GM12874 (cell line): ENCODE measurements at regions not wholly inside any gene's neighbourhood (a gene's known extent, or its start where the extent isn't known, plus 50 kb on each side); places are given as distances from the start of the nearest gene placed in this dataset.

Source experiments
- TF ChIP-seq, protein P1 (sequence below): IDR thresholded peaks from 2 replicates; pipeline ENCODE4 v1.5.1; 2011; ENCODE audit warnings: low read depth, mild to moderate bottlenecking, control low read depth, low read length, moderate library complexity; ENCODE audit not compliant: insufficient read depth

DNA sequence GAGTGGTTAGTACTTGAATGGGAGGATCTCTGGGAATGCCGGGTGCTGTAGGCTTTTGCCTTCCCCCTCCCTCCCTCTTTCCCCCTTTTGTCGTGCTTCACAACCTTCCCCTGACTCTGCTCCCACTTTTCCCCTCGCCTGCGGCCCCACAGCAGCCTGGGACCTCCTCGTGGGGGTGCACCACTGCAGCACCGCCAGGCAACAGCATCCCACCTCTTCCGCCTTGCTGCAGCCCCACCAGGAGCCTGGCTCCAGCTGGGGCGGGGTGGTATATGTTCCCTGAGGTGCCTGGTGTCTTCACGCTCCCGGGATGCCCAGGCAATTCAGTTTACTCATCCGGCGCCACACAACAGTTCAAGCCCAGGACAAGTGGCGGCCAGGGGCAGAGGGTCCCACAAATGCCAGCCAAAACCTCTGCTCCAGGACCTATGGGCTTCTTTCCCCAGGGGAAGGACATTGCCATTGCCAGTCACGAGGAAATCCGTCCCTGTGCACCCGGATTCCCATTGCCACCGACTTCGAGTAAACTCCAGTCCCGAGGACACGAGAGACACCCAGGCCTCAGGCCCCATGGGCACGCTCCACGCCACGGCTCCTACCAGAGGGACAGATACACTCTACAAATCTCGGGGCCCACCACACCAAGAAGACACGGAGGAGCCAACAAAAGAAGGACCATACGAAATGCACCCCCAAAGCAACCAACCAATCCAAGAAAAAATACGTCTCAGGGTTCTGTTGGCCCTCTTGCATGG, 181.7 kb downstream of the ALG10 start:
- TF ChIP-seq, protein P1, sequence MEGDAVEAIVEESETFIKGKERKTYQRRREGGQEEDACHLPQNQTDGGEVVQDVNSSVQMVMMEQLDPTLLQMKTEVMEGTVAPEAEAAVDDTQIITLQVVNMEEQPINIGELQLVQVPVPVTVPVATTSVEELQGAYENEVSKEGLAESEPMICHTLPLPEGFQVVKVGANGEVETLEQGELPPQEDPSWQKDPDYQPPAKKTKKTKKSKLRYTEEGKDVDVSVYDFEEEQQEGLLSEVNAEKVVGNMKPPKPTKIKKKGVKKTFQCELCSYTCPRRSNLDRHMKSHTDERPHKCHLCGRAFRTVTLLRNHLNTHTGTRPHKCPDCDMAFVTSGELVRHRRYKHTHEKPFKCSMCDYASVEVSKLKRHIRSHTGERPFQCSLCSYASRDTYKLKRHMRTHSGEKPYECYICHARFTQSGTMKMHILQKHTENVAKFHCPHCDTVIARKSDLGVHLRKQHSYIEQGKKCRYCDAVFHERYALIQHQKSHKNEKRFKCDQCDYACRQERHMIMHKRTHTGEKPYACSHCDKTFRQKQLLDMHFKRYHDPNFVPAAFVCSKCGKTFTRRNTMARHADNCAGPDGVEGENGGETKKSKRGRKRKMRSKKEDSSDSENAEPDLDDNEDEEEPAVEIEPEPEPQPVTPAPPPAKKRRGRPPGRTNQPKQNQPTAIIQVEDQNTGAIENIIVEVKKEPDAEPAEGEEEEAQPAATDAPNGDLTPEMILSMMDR, result no peak

DNA sequence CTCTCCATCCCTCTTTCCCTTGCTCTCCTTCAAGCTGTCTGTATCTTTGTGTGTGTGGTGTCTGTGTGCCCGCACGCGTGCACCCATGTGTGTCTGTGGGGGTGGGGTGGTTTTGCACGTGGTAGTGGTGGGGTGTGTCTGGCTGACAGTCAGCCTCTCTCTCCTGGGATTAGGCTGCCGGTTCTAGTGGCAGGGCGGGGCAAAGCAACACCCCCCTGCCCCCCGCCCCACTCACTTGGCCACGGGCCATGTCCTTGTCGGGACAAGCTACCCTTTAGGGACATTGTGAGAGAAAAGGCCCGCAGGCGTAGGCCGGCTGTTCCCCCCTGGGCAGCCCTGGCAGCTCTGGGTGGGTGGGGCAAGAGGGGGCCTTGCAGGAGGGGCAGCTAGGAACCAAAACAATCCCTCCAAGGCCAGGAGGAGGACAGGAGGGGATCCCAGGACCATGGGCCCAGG, 182.6 kb downstream of the ALG10 start:
- TF ChIP-seq, protein P1, result no peak

DNA sequence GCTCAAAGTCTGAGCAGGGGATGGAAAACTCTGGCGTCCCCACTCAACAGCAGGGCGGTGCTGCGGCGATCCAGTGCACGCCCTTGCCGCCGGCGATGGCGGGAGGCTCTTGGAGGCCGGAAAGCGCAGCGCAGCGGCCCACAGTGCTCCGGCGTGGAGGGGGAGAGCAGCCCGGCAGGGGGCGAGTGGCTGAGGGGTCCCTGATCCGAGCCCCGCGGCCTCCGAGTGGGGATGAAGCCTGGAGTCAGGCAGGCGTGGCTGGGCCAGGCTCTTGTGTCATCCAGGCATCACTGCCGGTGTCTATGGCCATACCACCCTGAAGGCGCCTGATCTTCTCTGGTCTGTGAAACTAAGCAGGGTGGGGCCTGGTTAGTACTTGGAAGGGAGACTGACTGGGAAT, 183.1 kb downstream of the ALG10 start:
- TF ChIP-seq, protein P1, result no peak

DNA sequence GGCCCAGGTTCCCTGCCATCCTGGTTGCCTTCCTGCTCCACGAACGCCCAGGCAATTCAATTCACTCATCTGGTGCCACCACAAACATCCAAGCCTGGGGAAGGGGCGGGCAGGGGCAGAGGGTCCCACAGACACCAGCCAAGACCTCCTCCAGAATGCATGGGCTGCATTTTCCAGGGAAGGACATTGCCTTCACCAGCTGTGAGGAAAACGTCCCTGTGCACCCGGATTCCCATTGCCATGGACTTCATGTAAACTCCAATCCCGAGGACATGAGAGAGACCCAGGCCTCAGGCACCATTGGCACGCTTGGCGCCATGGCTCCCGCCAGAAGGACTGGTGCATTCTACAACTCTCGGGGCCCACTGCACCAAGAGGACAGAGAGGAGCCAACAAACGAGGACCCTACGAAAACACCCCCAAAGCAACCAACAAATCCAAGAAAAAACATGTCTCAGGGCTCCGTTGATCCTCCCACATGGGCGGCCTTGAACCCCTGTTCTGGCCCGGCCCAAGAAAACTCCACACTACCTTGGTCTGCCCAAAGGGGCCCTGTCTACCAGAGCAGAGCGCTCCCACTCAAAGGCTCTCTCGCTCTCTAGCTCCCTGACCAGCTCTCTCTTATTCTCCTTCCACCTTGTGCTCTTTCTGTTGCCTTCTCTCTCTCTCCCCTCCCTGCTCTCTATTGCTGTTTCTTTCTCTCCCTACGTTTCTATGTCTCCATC, 183.9 kb downstream of the ALG10 start:
- TF ChIP-seq, protein P1, result no peak

DNA sequence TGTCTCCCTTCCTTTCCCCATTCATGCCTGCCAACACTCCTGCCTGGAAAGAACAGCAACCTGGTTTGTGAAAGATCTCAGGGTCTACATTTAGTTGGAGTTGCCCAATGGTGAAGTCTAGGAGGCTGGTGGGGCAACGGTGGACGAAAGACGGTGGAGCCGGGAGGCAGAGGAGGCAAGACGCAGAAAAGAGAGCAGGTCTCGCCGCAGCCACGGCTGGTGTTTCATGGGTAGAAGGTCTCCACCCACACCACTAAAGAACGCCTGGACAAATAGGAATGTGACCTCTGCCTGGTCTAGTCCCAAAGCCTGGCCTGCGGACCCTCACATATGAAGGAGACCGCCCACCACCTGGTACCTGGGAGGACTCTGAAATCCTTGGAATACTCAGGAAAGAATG, 185.6 kb downstream of the ALG10 start:
- TF ChIP-seq, protein P1, result no peak

DNA sequence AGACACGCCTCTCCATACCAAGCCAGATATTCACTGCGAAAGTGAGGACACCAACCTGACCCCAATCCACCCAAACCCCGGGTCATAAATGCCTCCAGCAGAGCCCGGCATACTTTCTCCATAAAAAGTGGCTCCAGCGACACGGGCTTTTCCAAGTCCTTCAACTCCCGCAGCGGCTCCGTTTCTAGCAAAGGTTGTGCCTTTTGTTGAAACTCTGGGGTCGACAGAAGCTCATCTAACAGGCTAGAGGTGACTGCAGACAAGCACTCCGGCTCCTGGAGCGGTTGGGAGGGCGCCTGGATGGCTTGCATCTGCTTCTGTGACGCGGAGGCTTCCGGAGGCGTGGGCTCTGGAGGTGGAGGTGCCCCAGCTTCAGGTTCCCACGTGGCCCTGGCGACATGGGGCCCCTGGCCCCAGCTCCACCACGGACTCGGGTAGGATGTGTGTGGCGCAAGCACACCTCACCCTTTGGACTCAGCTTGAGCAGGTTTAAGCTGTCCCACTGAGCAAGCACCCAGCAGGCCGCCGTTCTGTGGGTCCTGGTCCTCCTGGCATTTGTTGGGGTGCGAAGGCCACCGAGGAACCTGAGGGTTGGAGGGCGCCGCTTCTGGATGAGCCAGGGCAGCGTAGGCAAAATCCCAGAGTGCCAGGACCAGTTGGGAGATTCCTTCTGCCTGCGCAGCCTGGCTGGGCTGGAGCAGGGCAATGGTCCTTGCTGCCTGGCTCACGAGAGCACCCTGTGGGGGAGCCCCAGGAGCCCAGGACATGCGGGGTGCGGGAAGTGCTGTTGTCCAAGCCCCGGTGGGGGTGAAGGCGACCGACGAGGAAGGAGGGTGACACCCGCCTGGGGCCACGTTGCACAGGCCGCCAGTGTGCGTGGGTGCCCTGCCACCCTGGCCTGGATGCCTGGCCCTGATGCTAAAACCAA, 186.3 kb downstream of the ALG10 start:
- TF ChIP-seq, protein P1, result no peak
